ENCODE measurements at regions not wholly inside any gene's neighbourhood (a gene's known extent, or its start where the extent isn't known, plus 50 kb on each side); places are given as distances from the start of the nearest gene placed in this dataset.

DNA sequence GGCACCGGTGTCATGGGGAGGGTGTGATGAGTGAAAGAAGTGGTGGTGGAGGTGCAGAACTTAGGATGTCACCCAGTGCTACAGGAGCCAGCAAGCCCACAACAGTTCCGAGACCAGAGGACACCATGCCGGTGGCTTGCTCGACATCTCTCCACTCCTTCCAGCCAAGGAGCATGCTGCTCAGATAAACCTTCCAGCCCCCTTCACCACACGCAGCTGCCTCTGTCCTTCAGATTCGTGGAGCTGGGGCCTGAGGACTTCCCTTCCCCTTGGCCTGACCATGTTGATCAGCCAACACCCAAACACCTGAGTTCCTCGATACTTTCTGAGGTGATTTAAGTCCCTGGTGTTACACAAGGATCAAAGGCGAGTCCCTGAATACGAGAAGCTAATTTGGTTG lies 188.8 kb upstream of the FOXF1 start:
- ChIA-PET CTCF (no interaction called here), POLR2A (no interaction called here)
- peaks cover 0 to 69% (median 9%) of the 10 kb centered on the region in 5 experiments for H3K27me3 ChIP-seq (replicated peaks in 2 of 5; ENCODE audit: control insufficient read depth in 4 of 5, insufficient read depth in 5 of 5, low read length in 4 of 5)
- DNase-seq, result no peak
- peaks cover 0 to 8% (median 3%) of the 10 kb centered on the region in 5 experiments for H3K9me3 ChIP-seq (ENCODE audit: control extremely low read depth in 1 of 5, control insufficient read depth in 4 of 5, insufficient read depth in 2 of 5, low read depth in 1 of 5, low read length in 4 of 5)
- no peaks in the 10 kb centered on the region for H3K36me3 ChIP-seq (ENCODE audit: control insufficient read depth in 4 of 4, insufficient read depth in 4 of 4, low read length in 3 of 4)
- no peak overlapping the region for H3K4me3 ChIP-seq (ENCODE audit: control insufficient read depth in 1 of 7, extremely low read depth in 1 of 7, insufficient read depth in 4 of 7, low read depth in 2 of 7, low read length in 6 of 7)
- no peak overlapping the region for H3K27ac ChIP-seq (ENCODE audit: insufficient read depth in 1 of 2, low read depth in 1 of 2, low read length in 2 of 2, poor library complexity in 1 of 2, severe bottlenecking in 2 of 2)
- WGBS (ENCODE audit: insufficient coverage), result 48% methylated on average over 3 of the region's 9 CpGs
- no peaks in the 10 kb centered on the region for H3K4me1 ChIP-seq (ENCODE audit: control extremely low read depth in 1 of 4, control insufficient read depth in 4 of 4, insufficient read depth in 4 of 4, low read length in 3 of 4)

DNA sequence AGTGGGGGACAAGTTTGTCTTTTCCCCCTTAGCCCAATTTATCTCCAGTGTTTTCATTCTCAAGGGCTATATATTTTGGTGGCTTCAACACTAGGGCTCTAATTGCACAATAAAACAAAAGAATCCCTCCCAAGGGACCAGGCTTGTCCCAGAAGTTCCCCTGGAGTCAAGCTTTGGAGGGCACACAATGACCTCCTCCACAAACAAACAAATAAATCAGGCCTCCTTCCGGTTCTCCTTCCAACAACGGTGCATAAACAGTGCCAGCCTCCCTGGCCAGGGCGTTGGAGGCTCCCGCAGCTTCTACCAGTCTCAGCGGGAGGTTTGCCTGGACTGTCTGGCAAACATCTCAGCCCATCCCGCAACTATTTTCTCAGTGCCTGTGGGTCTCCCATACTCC lies 188.0 kb upstream of the FOXF1 start:
- Histone ChIP-seq H3K27ac (ENCODE audit: insufficient read depth in 1 of 2, low read depth in 1 of 2, low read length in 2 of 2, poor library complexity in 1 of 2, severe bottlenecking in 2 of 2) (no peak overlapping the region), H3K27me3 (replicated peaks in 2 of 5; ENCODE audit: control insufficient read depth in 4 of 5, insufficient read depth in 5 of 5, low read length in 4 of 5) (peaks cover 0 to 70% (median 9%) of the 10 kb centered on the region in 5 experiments), H3K9me3 (ENCODE audit: control extremely low read depth in 1 of 5, control insufficient read depth in 4 of 5, insufficient read depth in 2 of 5, low read depth in 1 of 5, low read length in 4 of 5) (peaks cover 0 to 8% (median 3%) of the 10 kb centered on the region in 5 experiments), H3K36me3 (ENCODE audit: control insufficient read depth in 4 of 4, insufficient read depth in 4 of 4, low read length in 3 of 4) (no peaks in the 10 kb centered on the region), H3K4me1 (ENCODE audit: control extremely low read depth in 1 of 4, control insufficient read depth in 4 of 4, insufficient read depth in 4 of 4, low read length in 3 of 4) (no peaks in the 10 kb centered on the region), H3K4me3 (ENCODE audit: control insufficient read depth in 1 of 7, extremely low read depth in 1 of 7, insufficient read depth in 4 of 7, low read depth in 2 of 7, low read length in 6 of 7) (no peak overlapping the region)
- POLR2A ChIA-PET, result no interaction called here
- DNase-seq, result no peak
- 8% methylated on average over 5 of the region's 6 CpGs for WGBS (ENCODE audit: insufficient coverage)
- CTCF ChIA-PET, result no interaction called here

DNA sequence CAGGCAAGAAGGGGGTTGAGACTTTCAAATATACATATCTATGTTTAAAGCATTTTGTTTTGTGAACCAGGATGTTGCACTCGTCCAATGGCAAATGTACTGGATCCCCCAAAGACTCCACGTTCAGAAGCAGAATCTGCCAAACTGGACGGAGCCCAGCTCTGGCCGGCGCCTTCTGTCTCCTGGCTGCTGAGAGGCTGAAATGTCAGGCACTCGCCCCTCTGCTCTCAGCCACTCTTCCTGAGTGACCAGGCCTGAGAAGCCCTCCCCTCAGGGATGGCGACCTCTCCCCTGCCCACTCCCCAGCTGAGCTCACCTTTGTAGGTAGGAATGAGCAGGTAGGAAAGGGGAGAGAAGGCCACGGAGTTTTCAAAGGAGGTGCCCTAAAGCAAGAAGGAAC lies 187.5 kb upstream of the FOXF1 start:
- ChIA-PET POLR2A (no interaction called here), CTCF (no interaction called here)
- Histone ChIP-seq H3K27me3 (replicated peaks in 2 of 5; ENCODE audit: control insufficient read depth in 4 of 5, insufficient read depth in 5 of 5, low read length in 4 of 5) (peaks cover 0 to 75% (median 9%) of the 10 kb centered on the region in 5 experiments), H3K4me1 (ENCODE audit: control extremely low read depth in 1 of 4, control insufficient read depth in 4 of 4, insufficient read depth in 4 of 4, low read length in 3 of 4) (no peaks in the 10 kb centered on the region), H3K36me3 (ENCODE audit: control insufficient read depth in 4 of 4, insufficient read depth in 4 of 4, low read length in 3 of 4) (no peaks in the 10 kb centered on the region), H3K4me3 (ENCODE audit: control insufficient read depth in 1 of 7, extremely low read depth in 1 of 7, insufficient read depth in 4 of 7, low read depth in 2 of 7, low read length in 6 of 7) (no peak overlapping the region), H3K27ac (ENCODE audit: insufficient read depth in 1 of 2, low read depth in 1 of 2, low read length in 2 of 2, poor library complexity in 1 of 2, severe bottlenecking in 2 of 2) (no peak overlapping the region), H3K9me3 (ENCODE audit: control extremely low read depth in 1 of 5, control insufficient read depth in 4 of 5, insufficient read depth in 2 of 5, low read depth in 1 of 5, low read length in 4 of 5) (peaks cover 0 to 8% (median 3%) of the 10 kb centered on the region in 5 experiments)
- WGBS (ENCODE audit: insufficient coverage), result 73% methylated on average over 6 of the region's 8 CpGs
- DNase-seq, result no peak

DNA sequence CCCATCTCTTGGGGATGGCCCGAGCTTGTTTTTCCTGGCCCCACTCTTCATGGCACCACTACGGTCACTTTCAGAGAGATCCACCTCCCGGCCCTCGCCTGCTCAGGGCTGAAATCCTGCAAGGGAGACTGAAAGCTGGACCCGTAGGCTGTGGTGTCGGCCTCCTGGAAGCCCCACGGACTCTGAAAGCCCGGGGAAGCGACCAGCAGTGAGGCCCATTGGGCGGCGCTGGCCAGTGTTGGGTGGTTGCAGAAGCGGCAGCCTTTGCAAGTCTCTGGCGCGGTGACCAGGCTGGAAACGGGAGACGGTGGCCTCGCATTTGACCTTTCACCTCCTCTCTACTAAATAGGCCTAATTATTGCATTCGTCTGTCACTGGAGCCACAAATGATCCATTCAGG lies 186.0 kb upstream of the FOXF1 start:
- 95% methylated on average over 18 of the region's 18 CpGs for WGBS (ENCODE audit: insufficient coverage)
- Histone ChIP-seq H3K9me3 (ENCODE audit: control extremely low read depth in 1 of 5, control insufficient read depth in 4 of 5, insufficient read depth in 2 of 5, low read depth in 1 of 5, low read length in 4 of 5) (peaks cover 0 to 8% (median 3%) of the 10 kb centered on the region in 5 experiments), H3K4me1 (ENCODE audit: control extremely low read depth in 1 of 4, control insufficient read depth in 4 of 4, insufficient read depth in 4 of 4, low read length in 3 of 4) (no peaks in the 10 kb centered on the region), H3K36me3 (ENCODE audit: control insufficient read depth in 4 of 4, insufficient read depth in 4 of 4, low read length in 3 of 4) (no peaks in the 10 kb centered on the region), H3K27me3 (replicated peaks in 2 of 5; ENCODE audit: control insufficient read depth in 4 of 5, insufficient read depth in 5 of 5, low read length in 4 of 5) (peaks cover 2 to 79% (median 9%) of the 10 kb centered on the region in 5 experiments), H3K27ac (ENCODE audit: insufficient read depth in 1 of 2, low read depth in 1 of 2, low read length in 2 of 2, poor library complexity in 1 of 2, severe bottlenecking in 2 of 2) (no peak overlapping the region), H3K4me3 (ENCODE audit: control insufficient read depth in 1 of 7, extremely low read depth in 1 of 7, insufficient read depth in 4 of 7, low read depth in 2 of 7, low read length in 6 of 7) (no peak overlapping the region)
- no peak for DNase-seq
- CTCF ChIA-PET, result no interaction called here
- POLR2A ChIA-PET, result no interaction called here

DNA sequence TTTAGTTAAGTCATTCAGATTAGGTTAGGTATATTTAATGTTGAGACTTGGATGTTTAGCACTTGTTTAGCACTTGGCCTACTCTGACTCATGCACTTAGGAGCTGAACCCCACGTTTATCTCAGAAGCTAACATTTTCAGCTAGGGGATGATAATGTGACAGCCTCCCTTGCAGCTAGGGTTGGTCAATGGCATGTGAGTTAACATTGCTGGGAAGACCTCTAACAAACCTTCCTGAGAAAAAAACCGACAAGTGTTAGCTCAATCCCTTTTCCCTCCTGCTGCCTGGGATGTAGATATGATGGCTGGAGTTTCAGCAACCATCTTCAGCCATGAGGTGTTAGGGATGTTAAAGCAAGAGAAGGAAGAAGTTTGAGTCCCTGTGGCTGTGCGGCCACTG lies 185.0 kb upstream of the FOXF1 start:
- peaks cover 0 to 8% (median 3%) of the 10 kb centered on the region in 5 experiments for H3K9me3 ChIP-seq (ENCODE audit: control extremely low read depth in 1 of 5, control insufficient read depth in 4 of 5, insufficient read depth in 2 of 5, low read depth in 1 of 5, low read length in 4 of 5)
- peaks cover 2 to 83% (median 10%) of the 10 kb centered on the region in 5 experiments for H3K27me3 ChIP-seq (replicated peaks in 2 of 5; ENCODE audit: control insufficient read depth in 4 of 5, insufficient read depth in 5 of 5, low read length in 4 of 5)
- no peak overlapping the region for H3K4me3 ChIP-seq (ENCODE audit: control insufficient read depth in 1 of 7, extremely low read depth in 1 of 7, insufficient read depth in 4 of 7, low read depth in 2 of 7, low read length in 6 of 7)
- no peak overlapping the region for H3K27ac ChIP-seq (ENCODE audit: insufficient read depth in 1 of 2, low read depth in 1 of 2, low read length in 2 of 2, poor library complexity in 1 of 2, severe bottlenecking in 2 of 2)
- DNase-seq, result no peak
- no peaks in the 10 kb centered on the region for H3K36me3 ChIP-seq (ENCODE audit: control insufficient read depth in 4 of 4, insufficient read depth in 4 of 4, low read length in 3 of 4)
- WGBS (ENCODE audit: insufficient coverage), result 92% methylated on average over 1 of the region's 3 CpGs
- ChIA-PET CTCF (no interaction called here), POLR2A (no interaction called here)
- no peaks in the 10 kb centered on the region for H3K4me1 ChIP-seq (ENCODE audit: control extremely low read depth in 1 of 4, control insufficient read depth in 4 of 4, insufficient read depth in 4 of 4, low read length in 3 of 4)

DNA sequence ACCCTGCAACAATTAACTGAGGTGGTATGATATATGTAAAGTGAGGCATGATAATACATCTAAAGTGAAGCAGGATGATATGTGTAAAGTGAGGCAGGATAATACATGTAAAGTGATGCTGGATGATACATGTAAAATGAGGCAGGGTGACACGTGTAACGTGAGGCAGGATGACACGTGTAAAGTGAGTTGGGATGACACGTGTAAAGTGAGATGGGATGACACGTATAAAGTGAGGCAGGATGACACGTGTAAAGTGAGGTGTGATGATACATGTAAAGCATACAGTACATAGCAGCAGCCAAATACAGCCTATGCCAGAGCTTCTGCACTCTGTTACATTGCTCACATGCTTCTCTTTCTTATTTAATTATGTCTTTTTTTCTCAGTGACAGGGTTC lies 184.4 kb upstream of the FOXF1 start:
- H3K36me3 ChIP-seq (ENCODE audit: control insufficient read depth in 4 of 4, insufficient read depth in 4 of 4, low read length in 3 of 4), result no peaks in the 10 kb centered on the region
- H3K9me3 ChIP-seq (ENCODE audit: control extremely low read depth in 1 of 5, control insufficient read depth in 4 of 5, insufficient read depth in 2 of 5, low read depth in 1 of 5, low read length in 4 of 5), result peaks cover 0 to 8% (median 3%) of the 10 kb centered on the region in 5 experiments
- no peak overlapping the region for H3K27ac ChIP-seq (ENCODE audit: insufficient read depth in 1 of 2, low read depth in 1 of 2, low read length in 2 of 2, poor library complexity in 1 of 2, severe bottlenecking in 2 of 2)
- H3K27me3 ChIP-seq (replicated peaks in 2 of 5; ENCODE audit: control insufficient read depth in 4 of 5, insufficient read depth in 5 of 5, low read length in 4 of 5), result peaks cover 2 to 83% (median 12%) of the 10 kb centered on the region in 5 experiments
- ChIA-PET CTCF (no interaction called here), POLR2A (no interaction called here)
- no peak for DNase-seq
- H3K4me3 ChIP-seq (ENCODE audit: control insufficient read depth in 1 of 7, extremely low read depth in 1 of 7, insufficient read depth in 4 of 7, low read depth in 2 of 7, low read length in 6 of 7), result no peak overlapping the region
- 98% methylated on average over 5 of the region's 6 CpGs for WGBS (ENCODE audit: insufficient coverage)
- H3K4me1 ChIP-seq (ENCODE audit: control extremely low read depth in 1 of 4, control insufficient read depth in 4 of 4, insufficient read depth in 4 of 4, low read length in 3 of 4), result no peaks in the 10 kb centered on the region

DNA sequence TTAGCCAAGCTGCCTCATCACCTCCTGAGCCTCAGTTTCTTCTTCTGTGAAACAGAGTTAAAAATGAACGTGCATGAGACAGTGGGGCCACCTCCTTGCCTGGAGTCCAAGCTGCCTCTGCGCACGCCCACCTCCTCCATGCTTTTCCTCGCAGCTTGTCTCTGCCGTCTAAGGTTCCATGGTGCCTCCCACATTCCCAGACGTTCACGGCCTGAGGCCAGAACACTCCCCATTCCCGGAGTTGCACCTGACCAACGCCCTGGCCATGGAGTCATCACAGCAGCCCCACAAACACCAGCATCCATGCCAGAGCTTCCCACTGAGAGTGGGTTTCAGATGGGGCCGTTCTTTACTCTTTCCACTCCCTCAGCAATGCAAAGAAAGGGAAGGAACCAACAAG lies 183.0 kb upstream of the FOXF1 start:
- Histone ChIP-seq H3K4me3 (ENCODE audit: control insufficient read depth in 1 of 7, extremely low read depth in 1 of 7, insufficient read depth in 4 of 7, low read depth in 2 of 7, low read length in 6 of 7) (no peak overlapping the region), H3K27me3 (replicated peaks in 2 of 5; ENCODE audit: control insufficient read depth in 4 of 5, insufficient read depth in 5 of 5, low read length in 4 of 5) (peaks cover 2 to 85% (median 17%) of the 10 kb centered on the region in 5 experiments), H3K27ac (ENCODE audit: insufficient read depth in 1 of 2, low read depth in 1 of 2, low read length in 2 of 2, poor library complexity in 1 of 2, severe bottlenecking in 2 of 2) (no peak overlapping the region), H3K9me3 (ENCODE audit: control extremely low read depth in 1 of 5, control insufficient read depth in 4 of 5, insufficient read depth in 2 of 5, low read depth in 1 of 5, low read length in 4 of 5) (peaks cover 0 to 8% (median 3%) of the 10 kb centered on the region in 5 experiments), H3K4me1 (ENCODE audit: control extremely low read depth in 1 of 4, control insufficient read depth in 4 of 4, insufficient read depth in 4 of 4, low read length in 3 of 4) (no peaks in the 10 kb centered on the region), H3K36me3 (ENCODE audit: control insufficient read depth in 4 of 4, insufficient read depth in 4 of 4, low read length in 3 of 4) (no peaks in the 10 kb centered on the region)
- CTCF ChIA-PET, result no interaction called here
- DNase-seq, result no peak
- POLR2A ChIA-PET, result no interaction called here
- 80% methylated on average over 9 of the region's 10 CpGs for WGBS (ENCODE audit: insufficient coverage)
